Tibial artery (tissue), 4 donors: ENCODE measurements at regions not wholly inside any gene's neighbourhood (a gene's known extent, or its start where the extent isn't known, plus 50 kb on each side); places are given as distances from the start of the nearest gene placed in this dataset.

Experiments
- DNase-seq, 2 donors: peaks; one replicate each; pipeline ENCODE4 v3.0.0-alpha.2; 2019
- H3K27ac ChIP-seq, 2 donors: fragments of 200-600 bp; sonication (generic) in 1 of 2; 1 replicate in 1 of 2; 2 replicates in 1 of 2; pipeline ENCODE4 v1.5.1; 2018 to 2019; ENCODE audit warnings: mild to moderate bottlenecking in 1 of 2
- H3K27me3 ChIP-seq, 2 donors: fragments of 200-600 bp; sonication (generic) in 1 of 2; one replicate each; pipeline versions ENCODE4 v1.5.1 to v1.6.0; 2016 to 2019
- H3K36me3 ChIP-seq, 3 donors: fragments of 200-600 bp; sonication (generic) in 2 of 3; one replicate each; pipeline ENCODE4 v1.5.1; 2016 to 2019; ENCODE audit warnings: mild to moderate bottlenecking in 2 of 3
- H3K4me1 ChIP-seq, 4 donors: fragments of 200-600 bp; sonication (generic) in 2 of 4; 1 replicate in 3 of 4; 2 replicates in 1 of 4; pipeline ENCODE4 v1.5.1; 2016 to 2019
- H3K4me3 ChIP-seq, 2 donors: fragments of 200-600 bp; sonication (generic) in 1 of 2; 1 replicate in 1 of 2; 2 replicates in 1 of 2; pipeline ENCODE4 v1.5.1; 2018 to 2019; ENCODE audit warnings: mild to moderate bottlenecking in 2 of 2
- H3K9me3 ChIP-seq, 3 donors: fragments of 200-600 bp; sonication (generic) in 1 of 3; one replicate each; pipeline ENCODE4 v1.5.1; 2016 to 2019
- intact Hi-C: fragments of 100-400 bp; cut with DNase I; formaldehyde crosslinking; loops from one replicate; pipeline ENCODE4 v1.15.0; 2023; ENCODE audit warnings: low total_unique reads
- TF ChIP-seq, protein P1 (sequence below), 2 experiments: fragments of 200-600 bp in 1 of 2; fragments of 450-650 bp in 1 of 2; IDR thresholded peaks; one replicate each; pipeline ENCODE4 v1.5.1; 2017 to 2019; ENCODE audit warnings: antibody characterized with exemption in 2 of 2, mild to moderate bottlenecking in 1 of 2, moderate library complexity in 1 of 2

DNA sequence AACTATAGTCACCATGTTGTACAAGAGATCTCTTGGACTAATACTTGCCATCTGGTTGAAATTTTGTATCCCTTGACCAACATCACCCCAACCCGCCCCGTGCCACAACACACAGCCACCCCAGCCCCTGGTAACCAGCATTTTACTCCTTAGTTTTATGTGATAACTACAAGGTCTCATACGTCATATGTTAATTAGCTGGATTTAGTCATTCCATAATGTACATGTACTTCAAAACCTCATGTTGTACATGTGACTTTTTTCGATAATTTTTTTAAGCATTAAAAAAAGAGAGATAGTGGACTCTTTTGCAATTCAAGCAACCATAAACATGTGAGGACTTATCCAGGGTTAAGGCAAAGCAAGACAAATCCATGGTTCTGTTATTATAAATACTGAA lies 773.4 kb upstream of the NOVA1 start:
- no peak overlapping the region for H3K27ac ChIP-seq
- H3K36me3 ChIP-seq = no peaks in the 10 kb centered on the region
- intact Hi-C loops = no loop called here
- H3K4me1 ChIP-seq = no peaks in the 10 kb centered on the region
- TF ChIP-seq, protein P1, sequence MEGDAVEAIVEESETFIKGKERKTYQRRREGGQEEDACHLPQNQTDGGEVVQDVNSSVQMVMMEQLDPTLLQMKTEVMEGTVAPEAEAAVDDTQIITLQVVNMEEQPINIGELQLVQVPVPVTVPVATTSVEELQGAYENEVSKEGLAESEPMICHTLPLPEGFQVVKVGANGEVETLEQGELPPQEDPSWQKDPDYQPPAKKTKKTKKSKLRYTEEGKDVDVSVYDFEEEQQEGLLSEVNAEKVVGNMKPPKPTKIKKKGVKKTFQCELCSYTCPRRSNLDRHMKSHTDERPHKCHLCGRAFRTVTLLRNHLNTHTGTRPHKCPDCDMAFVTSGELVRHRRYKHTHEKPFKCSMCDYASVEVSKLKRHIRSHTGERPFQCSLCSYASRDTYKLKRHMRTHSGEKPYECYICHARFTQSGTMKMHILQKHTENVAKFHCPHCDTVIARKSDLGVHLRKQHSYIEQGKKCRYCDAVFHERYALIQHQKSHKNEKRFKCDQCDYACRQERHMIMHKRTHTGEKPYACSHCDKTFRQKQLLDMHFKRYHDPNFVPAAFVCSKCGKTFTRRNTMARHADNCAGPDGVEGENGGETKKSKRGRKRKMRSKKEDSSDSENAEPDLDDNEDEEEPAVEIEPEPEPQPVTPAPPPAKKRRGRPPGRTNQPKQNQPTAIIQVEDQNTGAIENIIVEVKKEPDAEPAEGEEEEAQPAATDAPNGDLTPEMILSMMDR (IDR thresholded peaks at IDR 0.05) = no peak
- no peaks in the 10 kb centered on the region for H3K9me3 ChIP-seq
- DNase-seq = no peak
- no peak overlapping the region for H3K4me3 ChIP-seq
- no peaks in the 10 kb centered on the region for H3K27me3 ChIP-seq

- TF ChIP-seq, protein P1 (IDR thresholded peaks at IDR 0.05) = no peak
- DNase-seq = no peak
- Histone ChIP-seq H3K36me3 (no peaks in the 10 kb centered on the region), H3K9me3 (no peaks in the 10 kb centered on the region), H3K27me3 (no peaks in the 10 kb centered on the region), H3K4me1 (no peaks in the 10 kb centered on the region), H3K27ac (no peak overlapping the region), H3K4me3 (no peak overlapping the region)
- intact Hi-C loops = no loop called here
Measured at GRCh38 chr14:27371868-27372267, 774.0 kb upstream of the NOVA1 start.

DNA sequence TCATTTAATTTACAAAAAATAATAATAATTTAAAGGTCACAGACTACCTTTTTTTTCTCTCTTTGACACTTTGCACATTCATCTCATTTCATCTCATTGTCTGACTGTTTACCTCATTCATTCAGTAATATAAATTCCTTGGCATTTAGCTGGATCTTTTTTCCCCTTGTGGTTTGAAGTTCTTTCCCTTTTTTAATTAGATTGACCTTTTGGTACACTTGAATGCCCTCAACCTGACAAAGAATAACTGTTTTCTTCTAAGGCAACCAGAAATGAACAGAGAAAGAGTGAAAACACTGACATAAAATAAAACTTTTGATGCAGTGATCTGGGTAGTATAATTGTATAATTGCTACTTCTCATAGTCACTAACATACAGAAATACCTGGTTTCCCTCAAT lies 774.9 kb upstream of the NOVA1 start:
- intact Hi-C loops = no loop called here
- TF ChIP-seq, protein P1 (IDR thresholded peaks at IDR 0.05) = no peak
- H3K27me3 ChIP-seq = no peaks in the 10 kb centered on the region

DNA sequence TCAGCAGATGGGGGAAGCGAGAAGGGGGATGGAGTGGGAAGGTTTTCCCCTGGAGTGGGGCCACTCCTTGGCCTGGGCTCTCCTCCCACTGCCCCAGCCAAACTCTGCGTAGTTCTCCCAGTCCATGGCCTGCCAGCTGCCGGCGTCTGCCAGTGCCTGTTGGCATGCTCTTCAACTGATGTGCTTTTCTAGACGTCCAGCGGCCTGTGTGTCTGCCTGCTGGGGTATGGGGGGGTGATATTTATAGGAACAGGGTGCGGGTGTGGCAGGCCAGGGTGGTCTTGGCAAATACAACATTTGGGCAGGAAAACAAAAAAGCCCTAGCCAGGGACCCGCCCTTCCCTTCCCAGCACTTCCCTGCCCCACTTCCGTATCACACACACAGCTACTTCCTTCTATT lies 786.3 kb upstream of the NOVA1 start:
- no peak for DNase-seq
- no peaks in the 10 kb centered on the region for H3K9me3 ChIP-seq
- H3K27me3 ChIP-seq = no peaks in the 10 kb centered on the region
- intact Hi-C loops = no loop called here
- no peaks in the 10 kb centered on the region for H3K36me3 ChIP-seq
- no peak overlapping the region for H3K4me3 ChIP-seq
- TF ChIP-seq, protein P1 (IDR thresholded peaks at IDR 0.05) = no peak
- H3K4me1 ChIP-seq = no peaks in the 10 kb centered on the region
- H3K27ac ChIP-seq = no peak overlapping the region

More for the DNA sequence above, 774.9 kb upstream of the NOVA1 start:
- Histone ChIP-seq H3K4me1 (no peaks in the 10 kb centered on the region), H3K9me3 (no peaks in the 10 kb centered on the region), H3K4me3 (no peak overlapping the region), H3K27ac (no peak overlapping the region), H3K36me3 (no peaks in the 10 kb centered on the region)
- no peak for DNase-seq

GRCh38 chr14:27386391-27386790 lies 788.6 kb upstream of the NOVA1 start:
- Histone ChIP-seq H3K4me3 (no peak overlapping the region), H3K27ac (no peak overlapping the region), H3K4me1 (no peaks in the 10 kb centered on the region), H3K36me3 (no peaks in the 10 kb centered on the region), H3K27me3 (no peaks in the 10 kb centered on the region), H3K9me3 (no peaks in the 10 kb centered on the region)
- intact Hi-C loops = no loop called here
- DNase-seq = no peak
- TF ChIP-seq, protein P1 (IDR thresholded peaks at IDR 0.05) = no peak

GRCh38 chr14:27387463-27387862 lies 789.6 kb upstream of the NOVA1 start:
- no peak overlapping the region for H3K4me3 ChIP-seq
- H3K36me3 ChIP-seq = no peaks in the 10 kb centered on the region
- TF ChIP-seq, protein P1 (IDR thresholded peaks at IDR 0.05) = no peak
- H3K27me3 ChIP-seq = no peaks in the 10 kb centered on the region
- H3K27ac ChIP-seq = no peak overlapping the region
- no peaks in the 10 kb centered on the region for H3K4me1 ChIP-seq
- H3K9me3 ChIP-seq = no peaks in the 10 kb centered on the region
- DNase-seq = no peak
- intact Hi-C loops = no loop called here
